ENCODE measurements at regions not wholly inside any gene's neighbourhood (a gene's known extent, or its start where the extent isn't known, plus 50 kb on each side); places are given as distances from the start of the nearest gene placed in this dataset.

DNA sequence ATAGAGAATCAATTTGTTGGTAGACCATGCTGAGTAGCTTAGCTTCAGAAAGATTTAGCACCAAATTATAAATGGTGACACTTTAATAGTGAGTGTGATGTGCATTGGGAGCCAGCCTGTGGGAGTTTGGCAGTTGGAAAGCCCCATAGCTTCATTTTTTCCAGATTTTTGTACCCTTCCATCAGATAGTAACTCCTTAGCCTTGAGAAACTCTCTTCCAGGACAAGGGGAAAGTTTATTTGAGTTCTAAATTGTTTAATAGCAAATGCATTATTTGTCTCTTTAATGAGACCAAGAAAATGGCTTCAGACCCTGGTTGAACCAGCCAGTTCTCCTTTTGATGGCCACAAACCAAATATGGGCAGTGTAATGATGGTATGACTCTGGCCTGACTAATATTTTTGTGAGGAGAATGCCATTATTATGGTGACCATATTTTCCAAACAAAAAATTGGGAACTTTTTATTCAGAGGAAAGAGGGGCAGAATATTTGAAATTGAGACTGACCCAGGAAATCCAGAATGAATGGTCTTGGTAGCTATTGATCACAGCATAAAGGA, 49.8 kb downstream of the PLCE1 start:
- no peak for DNase-seq

DNA sequence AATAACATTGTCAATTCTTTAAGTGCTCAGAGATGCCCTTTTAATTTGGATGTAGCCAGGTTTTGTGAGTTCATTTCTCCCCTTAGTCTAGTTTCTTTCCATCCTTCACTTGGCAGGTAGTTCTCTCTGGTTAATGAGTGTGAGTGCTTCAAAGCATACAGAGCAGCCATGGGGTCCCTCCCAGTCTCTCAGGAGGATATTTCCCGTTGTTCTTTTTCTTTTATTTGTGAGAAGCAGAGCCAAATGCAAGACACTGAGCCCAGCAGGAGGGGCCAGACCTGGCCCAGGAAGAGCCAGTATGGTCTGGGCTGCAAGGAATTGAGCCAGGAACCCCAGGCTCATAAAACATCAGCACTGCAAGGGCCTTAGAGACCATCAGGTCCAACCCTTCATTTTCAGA, 52.4 kb downstream of the PLCE1 start:
- no peak for DNase-seq

DNA sequence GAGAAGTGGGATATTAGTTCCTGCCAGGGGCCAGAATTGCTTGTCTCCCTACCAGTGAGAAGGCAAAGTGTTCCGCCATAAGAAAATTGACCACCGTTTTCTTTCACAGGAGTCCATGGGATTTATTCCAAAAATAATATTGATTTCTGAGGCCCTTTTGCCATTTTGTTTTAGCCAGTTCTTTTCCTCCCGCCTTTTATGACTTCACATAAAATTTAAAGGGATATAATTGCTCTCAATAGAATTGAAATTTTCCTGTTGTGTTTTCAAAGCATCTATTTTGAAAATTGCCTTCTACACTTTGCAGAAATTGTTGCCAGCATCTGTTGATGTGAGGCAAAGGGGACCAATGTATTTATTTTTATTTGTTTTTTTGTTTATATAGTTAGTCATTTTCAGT, 53.6 kb downstream of the PLCE1 start:
- DNase-seq = no peak

DNA sequence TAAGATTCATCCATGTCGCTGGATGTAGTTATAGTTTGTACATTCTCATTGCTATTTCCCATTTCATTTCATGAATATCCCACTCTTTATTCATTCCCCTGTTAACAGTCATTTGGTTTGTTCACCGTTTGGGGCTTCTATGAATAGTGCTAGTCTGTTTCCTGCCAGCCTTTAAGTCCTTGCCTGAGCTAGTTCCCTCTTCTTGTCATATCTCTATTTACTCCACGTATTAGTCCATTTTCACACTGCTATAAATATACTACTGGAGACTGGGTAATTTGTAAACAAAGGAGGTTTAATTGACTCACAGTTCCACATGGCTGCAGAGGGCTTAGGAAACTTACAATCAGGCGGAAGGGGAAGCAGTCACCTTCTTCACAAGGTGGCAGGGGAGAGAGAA, 56.2 kb downstream of the PLCE1 start:
- no peak for DNase-seq

DNA sequence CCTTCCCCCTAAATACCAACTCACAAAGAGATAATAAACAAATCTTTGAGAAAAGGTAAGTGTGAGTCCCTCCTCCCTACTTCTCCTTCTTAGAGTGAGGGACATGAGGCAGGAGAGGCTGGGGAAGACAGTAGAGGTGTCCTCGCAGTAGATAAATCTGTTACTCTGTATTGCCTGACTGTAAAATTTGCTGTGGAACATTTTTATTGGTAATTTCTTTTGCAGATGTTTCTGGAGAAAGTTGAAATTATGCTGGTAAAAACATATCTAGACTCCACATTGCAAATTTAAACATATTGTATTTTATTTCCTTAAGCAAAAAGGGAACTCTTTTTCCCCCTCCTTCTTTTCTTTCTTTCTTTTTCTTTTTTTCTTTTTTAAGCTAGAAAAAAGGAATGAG, 58.5 kb downstream of the PLCE1 start:
- no peak for DNase-seq

DNA sequence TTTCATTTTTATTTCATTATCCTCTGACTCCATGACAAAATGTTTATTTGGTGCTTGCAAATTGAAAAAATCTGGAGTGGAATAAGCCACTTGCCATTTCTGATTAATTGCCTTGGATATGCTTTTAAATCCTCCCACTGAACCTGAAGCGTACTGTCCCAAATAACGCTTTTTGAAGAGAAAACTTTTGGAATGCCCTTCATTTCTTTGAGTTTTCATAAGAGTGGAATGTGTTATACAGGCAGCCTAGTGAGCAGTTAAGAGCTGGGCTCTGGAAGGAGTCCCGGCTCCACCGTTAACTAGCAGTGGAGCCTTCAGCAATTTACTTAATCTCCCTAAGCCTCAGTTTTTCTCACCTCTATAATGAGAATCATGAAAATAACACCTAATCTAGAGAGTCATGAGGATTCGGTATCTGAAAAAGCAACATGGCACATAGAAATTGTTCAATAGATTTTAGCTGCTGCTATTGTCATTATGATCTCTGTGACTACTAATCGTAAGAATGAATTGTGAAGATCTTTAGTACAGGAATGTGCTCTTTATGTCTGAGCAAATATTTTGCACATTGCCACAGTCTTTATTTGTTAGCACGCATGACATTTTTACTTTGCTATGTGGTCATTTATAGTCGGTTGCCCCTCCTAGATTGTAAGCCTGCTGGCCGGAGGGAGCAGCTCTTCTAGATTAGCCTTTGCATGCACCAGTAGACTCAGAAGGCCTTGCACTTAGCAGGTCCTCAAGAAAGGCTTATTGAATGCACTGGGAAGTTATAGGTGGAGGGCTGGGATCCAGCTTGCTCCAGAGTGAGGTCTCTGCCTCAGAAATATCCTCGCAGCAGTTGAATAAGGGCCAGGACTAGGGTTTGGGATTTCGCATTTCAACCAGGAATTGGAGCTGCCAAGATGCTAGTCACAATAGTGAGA, 59.4 kb downstream of the PLCE1 start:
- DNase-seq = no peak

DNA sequence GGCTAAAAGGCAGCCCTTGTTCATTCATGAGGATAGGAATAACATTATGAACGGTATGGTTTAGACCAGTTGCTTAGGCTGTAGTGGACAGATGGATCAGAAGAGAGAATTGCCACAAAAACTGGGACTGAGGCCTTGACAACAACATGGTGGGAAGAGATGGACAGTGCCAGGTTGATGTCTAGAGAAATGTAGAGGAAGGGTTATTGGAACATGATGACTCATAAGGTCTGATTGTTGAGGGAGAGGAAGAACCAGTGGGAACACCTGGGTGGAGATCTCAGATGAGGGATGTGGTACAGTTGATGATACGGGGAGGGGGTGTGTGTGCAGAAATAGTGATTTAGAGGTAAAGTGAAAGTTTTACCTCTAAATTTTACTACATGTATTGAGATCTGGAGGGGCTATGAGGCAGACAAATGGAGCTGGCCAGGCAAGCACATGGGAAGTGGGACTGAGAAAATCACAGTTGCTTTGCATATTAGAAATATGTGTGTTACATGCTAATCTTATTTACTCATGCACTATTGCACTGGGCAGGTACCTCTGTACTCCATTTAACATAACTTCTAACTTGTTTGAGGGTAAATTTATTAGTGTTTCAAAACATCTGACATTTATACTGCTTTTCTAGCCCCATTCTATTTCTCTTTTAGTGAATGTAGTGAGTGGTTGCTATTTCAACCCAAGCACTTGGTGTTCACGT, 65.6 kb downstream of the PLCE1 start:
- no peak for DNase-seq

DNA sequence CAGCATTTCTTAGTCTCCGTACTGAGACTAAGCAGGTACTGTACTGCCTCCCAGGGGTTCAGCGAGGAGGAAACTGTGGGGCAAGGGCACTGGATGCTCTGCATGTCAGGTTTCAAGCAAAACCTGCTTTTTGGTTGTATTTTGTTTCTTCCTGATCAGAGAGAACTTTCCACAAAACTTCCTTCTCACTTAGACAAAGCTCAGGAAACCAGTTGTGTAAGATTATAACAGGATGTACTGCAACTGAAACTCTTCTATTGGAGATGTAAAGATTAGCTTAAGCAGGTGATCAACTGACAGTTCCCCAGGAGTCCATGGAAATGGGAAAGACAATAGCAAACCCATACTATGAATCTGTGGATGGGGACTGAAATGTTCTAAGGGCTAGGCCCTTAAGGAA, 67.3 kb downstream of the PLCE1 start:
- no peak for DNase-seq

DNA sequence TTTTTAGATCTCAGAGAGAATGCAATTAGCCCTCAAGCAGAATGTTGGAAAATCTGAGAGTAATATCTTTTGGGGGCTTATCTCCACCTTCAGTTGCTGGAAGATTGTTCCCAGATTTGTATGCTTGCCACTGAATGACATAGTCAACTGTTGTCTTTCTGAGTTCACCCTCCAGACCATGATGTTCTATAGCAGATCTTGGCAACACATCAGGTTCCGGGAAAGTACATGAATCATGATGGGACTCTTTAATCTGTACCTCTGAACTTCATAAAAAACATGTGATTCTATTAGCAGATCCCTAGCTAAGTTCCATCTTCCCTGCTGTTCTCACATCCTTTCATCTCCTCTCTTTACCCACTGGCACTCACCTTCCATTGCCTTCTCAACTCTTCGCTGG, 68.9 kb downstream of the PLCE1 start:
- no peak for DNase-seq

DNA sequence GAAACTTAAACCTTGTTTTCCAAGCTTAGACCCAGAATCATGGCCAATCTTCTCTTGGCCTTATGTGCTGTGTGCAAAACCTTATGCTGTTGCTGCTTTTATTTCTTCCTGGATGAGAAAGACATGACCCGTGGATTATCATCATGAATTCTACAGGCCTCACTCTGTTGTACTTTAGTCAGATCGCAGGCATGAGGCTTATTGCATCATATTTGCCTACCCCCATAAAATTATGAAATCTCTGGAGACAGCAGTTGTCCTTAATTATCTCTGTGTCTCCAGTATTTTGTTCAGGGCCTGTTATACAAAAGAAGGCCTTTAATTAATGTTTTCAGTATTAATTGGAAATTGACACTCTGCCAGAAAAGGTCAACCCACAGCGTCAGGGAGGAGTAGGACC, 71.6 kb downstream of the PLCE1 start:
- DNase-seq = no peak

DNA sequence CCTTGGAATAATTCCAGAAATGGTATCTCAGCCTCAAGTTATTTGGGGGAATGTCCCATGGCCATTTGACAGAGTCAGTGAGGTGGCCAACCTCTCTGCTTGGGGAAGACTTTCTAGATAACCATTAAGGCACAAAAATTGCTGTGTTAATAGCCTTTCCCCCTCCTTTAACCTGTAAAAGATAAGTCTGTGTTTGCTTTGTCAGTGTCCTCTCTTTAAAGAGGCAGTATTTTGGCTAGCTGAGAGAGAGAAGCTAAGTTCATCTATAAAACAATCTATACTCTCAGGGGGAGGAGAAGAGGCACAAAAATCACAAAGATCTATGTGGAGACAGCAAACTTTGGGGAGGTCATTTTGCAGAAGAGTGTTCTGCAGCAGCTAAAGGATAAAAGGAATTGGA, 72.1 kb downstream of the PLCE1 start:
- no peak for DNase-seq

DNA sequence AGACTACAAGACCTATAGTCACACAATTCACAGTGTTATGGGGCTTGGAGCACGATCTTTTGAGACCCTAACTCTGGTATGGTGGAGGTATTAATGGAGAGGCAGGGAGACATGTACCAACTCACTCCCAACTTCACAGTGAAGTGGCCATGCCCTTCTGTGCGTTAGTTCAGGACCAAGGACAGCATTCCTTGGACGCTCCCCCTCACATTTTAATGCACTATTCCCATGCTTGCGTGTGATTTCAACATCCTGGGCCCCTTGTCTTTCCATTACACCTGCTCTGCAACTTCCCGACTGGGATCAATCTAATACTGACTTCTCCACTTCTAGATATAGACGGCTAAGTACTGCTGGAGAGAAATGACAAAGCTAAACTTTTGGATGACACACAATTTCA, 72.7 kb downstream of the PLCE1 start:
- DNase-seq = no peak

DNA sequence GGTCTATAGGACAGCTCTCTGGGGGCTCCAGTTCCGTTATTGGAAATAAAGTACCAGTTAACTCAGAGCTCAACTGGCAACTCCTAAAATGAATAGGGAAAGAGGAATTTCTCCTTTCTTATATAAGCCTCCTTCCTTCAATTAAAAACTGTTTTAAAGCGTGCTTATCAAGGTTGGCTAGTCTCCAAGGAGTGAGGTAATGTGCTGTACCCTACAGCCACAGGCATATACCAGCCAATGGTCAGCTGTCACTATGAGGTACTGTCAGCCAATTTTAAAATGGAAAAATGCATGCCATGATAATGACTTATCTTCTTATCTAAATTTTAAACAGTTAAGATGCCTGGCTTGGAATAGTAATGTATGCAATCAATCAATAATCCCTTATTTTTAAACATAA, 76.2 kb downstream of the PLCE1 start:
- DNase-seq = no peak

DNA sequence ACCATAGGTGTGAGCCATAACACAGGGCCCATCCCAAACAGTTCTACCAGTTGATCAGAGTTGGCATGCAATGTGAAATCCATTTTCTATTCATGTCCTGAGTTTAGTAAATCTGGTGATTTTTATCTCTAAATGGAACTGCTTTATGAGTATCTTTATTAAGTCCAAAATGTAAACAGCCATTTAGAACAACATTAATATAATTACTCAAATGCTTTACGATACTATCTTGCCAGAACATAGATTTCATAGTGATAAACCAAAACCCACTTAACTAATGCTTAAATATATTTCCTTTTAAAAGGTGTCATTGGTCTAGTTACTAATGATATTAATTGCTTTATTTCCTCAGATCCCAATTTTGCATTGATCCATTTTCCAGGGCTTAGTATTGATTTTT, 80.7 kb downstream of the PLCE1 start:
- DNase-seq = no peak

DNA sequence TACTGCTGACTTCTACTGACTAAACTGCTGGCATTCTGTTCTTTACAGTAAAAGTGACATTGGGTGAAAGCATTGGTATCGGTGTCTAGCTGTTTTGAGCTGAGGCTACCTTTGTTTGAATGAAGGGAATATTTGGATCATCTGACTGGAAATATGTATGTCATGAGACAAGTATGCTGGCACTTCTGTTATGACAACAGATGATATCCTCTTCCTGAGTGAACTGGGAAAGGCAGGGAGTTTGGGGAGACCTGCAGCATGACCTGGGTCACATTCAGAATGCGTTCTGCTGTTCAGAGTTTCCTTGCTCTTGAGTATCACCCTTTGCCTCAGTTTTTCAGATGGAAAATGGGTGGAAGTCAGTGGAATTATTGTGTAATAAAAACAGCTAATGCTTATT, 81.8 kb downstream of the PLCE1 start:
- no peak for DNase-seq

DNA sequence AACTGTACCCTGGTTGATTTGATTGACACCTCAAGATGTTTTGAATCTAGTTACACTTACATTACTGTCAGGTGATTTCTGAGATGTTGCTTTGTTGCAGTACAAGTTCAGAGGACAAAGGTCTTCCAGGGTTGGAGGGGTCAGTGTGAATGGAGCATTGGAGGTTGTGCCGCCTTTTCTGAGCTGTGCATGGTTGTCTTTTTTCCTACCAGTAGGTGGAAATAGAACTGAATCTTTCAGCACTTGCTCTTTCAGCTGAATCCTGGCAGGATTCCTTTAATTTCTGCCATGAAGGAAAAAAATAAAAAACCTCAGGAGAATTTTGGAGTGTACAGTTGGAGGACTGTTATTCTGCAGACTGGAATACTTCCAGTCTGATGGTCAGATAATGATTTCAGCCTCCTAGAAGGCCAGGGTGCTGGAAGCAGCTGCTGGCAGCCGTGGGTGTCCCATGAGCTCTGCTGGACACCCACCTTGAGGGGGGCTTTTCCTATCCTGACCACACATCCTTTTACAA, 82.7 kb downstream of the PLCE1 start:
- DNase-seq = no peak

DNA sequence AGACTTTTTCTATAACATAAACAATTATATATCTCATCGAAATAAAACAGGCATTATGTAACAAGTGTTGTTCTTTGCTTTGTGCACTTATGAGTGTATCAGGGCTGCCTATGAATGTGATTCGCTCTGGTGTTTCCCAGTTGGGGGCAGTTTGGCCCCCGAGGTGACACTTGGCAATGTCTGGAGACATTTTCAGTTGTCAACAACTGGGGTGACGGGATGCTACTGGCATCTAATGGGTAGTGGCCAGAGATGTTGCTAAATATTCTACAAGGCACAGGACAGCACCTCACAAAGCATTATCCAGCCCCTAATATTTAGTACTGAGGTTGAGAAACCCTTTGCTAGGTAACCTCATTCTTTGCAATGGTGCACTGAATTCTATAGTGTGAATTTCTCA, 83.3 kb downstream of the PLCE1 start:
- no peak for DNase-seq

DNA sequence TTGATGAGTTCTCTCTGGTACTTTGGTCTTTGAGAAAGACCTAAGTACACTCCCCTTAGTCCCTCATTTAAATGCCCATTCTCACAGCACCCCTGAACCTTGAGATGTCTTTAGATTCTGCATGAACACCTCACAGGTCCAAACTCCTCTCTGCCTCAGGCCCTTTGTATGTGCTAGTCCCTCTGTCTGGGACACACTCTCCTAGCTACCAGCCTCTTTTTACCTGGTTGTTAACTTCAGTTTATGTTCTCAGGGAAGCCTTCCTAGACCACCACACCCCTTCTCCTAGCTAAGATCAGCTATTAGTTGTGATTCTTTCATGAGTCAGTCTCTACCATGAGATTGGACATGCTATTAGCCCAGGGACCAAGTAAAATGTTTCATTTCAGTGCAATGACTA, 86.4 kb downstream of the PLCE1 start:
- DNase-seq = no peak

DNA sequence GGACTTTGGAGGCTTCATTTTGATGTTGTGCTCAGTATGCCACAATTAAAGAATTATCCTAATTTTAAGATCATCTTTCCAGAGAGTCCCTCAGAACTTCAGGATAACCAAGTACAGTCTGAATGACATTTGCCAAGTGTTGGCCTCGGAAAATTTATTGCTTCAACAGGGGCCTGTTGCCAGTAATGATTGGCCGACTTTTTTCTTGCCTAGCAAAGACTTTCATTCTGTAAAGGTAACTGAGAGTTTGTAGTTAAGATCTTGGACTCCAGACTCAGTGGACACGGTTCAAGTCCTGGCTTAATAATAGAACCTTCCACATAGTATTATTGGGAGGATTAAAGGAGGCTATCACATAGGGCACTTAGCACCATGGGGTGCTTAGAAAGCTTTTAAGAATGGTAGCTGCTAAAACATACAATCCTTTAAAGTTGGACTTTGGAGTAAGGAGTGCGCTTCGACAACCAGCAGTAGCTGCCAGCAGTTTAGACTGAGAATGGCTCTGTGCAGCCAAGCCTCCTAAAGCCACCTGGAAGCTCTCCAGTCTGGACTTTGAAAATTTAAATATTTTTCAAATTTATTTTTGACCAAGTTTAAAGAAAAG, 90.0 kb downstream of the PLCE1 start:
- no peak for DNase-seq

DNA sequence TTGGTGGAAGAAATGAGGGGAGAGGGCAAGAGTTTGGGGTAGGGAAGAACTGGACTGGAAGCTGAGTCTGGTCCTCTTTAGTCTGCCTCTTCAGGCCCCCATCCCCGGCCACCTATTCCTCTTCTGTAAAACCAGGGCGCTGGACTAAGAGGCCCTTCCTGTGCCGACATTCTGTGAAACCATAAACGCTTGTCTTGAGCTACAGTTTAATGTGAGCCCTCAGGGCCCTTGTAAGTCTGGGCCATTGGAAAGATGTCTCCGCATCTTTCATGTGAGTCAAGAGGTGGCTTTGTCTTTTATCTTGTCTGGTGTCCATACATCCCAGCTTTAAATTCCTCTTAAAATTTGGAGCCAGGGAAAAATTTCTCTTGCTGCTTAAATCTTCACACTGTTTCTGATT, 90.6 kb downstream of the PLCE1 start:
- DNase-seq = no peak

DNA sequence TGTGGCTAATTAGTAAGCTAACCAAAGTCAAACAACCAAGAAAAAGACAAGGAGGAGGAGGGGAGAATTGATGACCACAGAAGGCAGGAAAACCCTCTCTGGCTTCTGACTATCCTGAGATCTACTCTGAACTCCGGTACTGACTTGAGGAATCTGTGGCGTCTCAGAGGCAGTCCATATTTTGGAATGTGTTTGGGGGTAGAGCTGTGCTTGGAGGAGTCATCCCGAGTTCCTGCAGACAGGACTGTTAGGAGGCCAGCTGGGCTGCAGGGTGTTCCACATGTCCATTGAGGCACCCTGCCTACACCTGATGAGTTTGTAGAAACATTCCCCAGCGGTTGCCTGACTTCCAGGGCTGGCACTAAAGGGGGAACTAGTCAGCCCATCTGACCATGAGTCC, 91.6 kb downstream of the PLCE1 start:
- no peak for DNase-seq

DNA sequence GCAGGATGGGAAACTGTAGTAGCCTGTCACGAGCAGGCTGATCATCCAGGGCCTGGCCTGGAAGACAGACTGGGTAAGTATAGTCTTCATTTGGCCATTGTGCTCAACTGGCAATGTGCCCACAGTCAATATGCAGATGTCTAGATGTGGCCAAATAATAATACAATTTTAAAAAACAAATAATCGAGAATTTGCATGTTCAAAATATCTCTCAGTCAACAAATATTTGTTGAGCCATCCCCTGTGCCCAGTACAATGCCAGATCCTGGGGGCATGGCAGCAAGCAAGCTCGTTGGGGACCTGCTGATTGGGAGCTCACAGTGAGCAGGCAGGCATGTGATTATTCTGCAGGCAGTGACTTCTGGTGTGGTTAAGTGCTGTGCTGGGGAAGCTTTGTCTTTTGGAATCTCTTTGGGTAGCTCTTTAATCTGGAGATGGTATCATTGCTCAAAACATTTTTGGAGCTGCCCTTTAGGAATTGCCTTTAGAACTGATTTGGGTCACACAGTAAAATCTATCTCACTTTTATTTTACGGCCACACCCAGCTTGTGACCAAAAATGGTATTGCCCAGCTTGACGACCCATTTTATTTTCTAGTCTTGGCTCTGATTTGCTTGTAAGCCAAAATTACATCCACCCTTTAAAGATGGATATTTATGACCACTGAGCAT, 92.2 kb downstream of the PLCE1 start:
- DNase-seq = no peak

DNA sequence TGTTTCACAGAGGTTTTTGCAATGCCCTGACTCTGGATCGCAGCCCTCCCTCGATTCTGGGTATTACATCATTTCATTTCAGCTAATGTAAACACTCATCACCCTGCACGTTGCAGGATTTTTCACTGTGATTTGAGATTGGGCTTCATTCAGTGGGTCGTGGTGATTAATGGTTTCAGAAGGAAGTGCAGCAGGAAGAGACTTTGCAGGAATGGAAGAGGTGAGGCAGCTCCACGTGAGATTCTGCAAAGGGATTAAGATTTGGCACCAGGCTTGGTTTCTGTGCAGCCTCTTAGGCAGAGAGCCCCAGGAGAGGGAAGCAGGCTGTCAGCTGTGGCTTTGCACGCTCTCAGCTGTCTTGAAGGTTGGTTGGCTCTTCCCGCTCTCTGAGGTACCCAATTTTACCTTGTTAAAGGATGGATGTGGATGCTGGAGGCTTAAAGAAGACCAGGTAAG, 95.2 kb downstream of the PLCE1 start:
- no peak for DNase-seq
